Mesenchymal stem cell (in vitro differentiated cells and primary cell): ENCODE measurements at regions not wholly inside any gene's neighbourhood (a gene's known extent, or its start where the extent isn't known, plus 50 kb on each side); places are given as distances from the start of the nearest gene placed in this dataset.

Source experiments
- DNase-seq: peaks from one replicate; pipeline ENCODE4 v3.0.0-alpha.2; 2013
- H2AFZ ChIP-seq: one replicate; pipeline ENCODE4 v1.6.1; 2013; ENCODE audit warnings: low read depth, mild to moderate bottlenecking, control low read depth, inconsistent platforms, low read length, moderate library complexity
- H2AK5ac ChIP-seq: 2 replicates; pipeline ENCODE4 v1.6.1; 2013; ENCODE audit warnings: low read length, moderate library complexity, mild to moderate bottlenecking, inconsistent platforms; ENCODE audit not compliant: severe bottlenecking
- H2BK120ac ChIP-seq: one replicate; pipeline ENCODE4 v1.6.1; 2013; ENCODE audit warnings: low read depth, mild to moderate bottlenecking, inconsistent platforms, low read length, moderate library complexity
- H2BK12ac ChIP-seq, 2 experiments: one replicate each; pipeline ENCODE4 v1.6.1; 2013; ENCODE audit warnings: inconsistent platforms in 2 of 2, low read length in 2 of 2, mild to moderate bottlenecking in 2 of 2, moderate library complexity in 2 of 2, control low read depth in 1 of 2
- H2BK15ac ChIP-seq: one replicate; pipeline ENCODE4 v1.6.1; 2013; ENCODE audit warnings: mild to moderate bottlenecking, low read depth, inconsistent platforms; ENCODE audit not compliant: poor library complexity, severe bottlenecking
- H2BK5ac ChIP-seq: 2 replicates; pipeline ENCODE4 v1.6.1; 2013; ENCODE audit warnings: low read depth, mild to moderate bottlenecking, low read length, control low read depth, inconsistent platforms; ENCODE audit not compliant: poor library complexity, severe bottlenecking
- H3K14ac ChIP-seq, 2 experiments: one replicate each; pipeline ENCODE4 v1.6.1; 2013; ENCODE audit warnings: inconsistent platforms in 2 of 2, low read length in 2 of 2, control low read depth in 1 of 2, mild to moderate bottlenecking in 1 of 2, moderate library complexity in 1 of 2
- H3K18ac ChIP-seq, 2 experiments: one replicate each; pipeline ENCODE4 v1.6.1; 2013; ENCODE audit warnings: inconsistent platforms in 2 of 2, low read length in 2 of 2, control low read depth in 1 of 2, low read depth in 1 of 2, mild to moderate bottlenecking in 1 of 2
- H3K23ac ChIP-seq, 2 experiments: one replicate each; pipeline ENCODE4 v1.6.1; 2013; ENCODE audit warnings: inconsistent platforms in 2 of 2, low read length in 2 of 2, mild to moderate bottlenecking in 2 of 2, moderate library complexity in 2 of 2, control low read depth in 1 of 2
- H3K27ac ChIP-seq: 2 replicates; pipeline ENCODE4 v1.5.1; 2013; ENCODE audit warnings: mild to moderate bottlenecking, moderate library complexity, low read length, control low read depth, inconsistent platforms; ENCODE audit not compliant: poor library complexity, severe bottlenecking
- H3K27me3 ChIP-seq, 2 experiments: 2 replicates each; pipeline versions ENCODE4 v1.6.1 to v1.7.0; 2013; ENCODE audit warnings: low read length in 2 of 2, mild to moderate bottlenecking in 2 of 2, moderate library complexity in 2 of 2, control low read depth in 1 of 2, inconsistent platforms in 1 of 2; ENCODE audit not compliant: control insufficient read depth in 1 of 2, insufficient read depth in 1 of 2
- H3K36me3 ChIP-seq, 2 experiments: 2 replicates each; pipeline versions ENCODE4 v1.6.1 to v1.7.0; 2013; ENCODE audit warnings: low read length in 2 of 2, control low read depth in 1 of 2, inconsistent platforms in 1 of 2, low read depth in 1 of 2, mild to moderate bottlenecking in 1 of 2; ENCODE audit not compliant: insufficient read depth in 2 of 2, control insufficient read depth in 1 of 2
- H3K4ac ChIP-seq, 2 experiments: one replicate each; pipeline ENCODE4 v1.6.1; 2013; ENCODE audit warnings: inconsistent platforms in 2 of 2, low read length in 2 of 2, mild to moderate bottlenecking in 2 of 2, moderate library complexity in 2 of 2, control low read depth in 1 of 2, low read depth in 1 of 2
- H3K4me1 ChIP-seq: 2 replicates; pipeline ENCODE4 v1.6.1; 2013; ENCODE audit warnings: low read depth, low read length, control low read depth; ENCODE audit not compliant: control insufficient read depth, insufficient read depth
- H3K4me2 ChIP-seq: 2 replicates; pipeline ENCODE4 v1.6.1; 2013; ENCODE audit warnings: low read length, mild to moderate bottlenecking, inconsistent platforms; ENCODE audit not compliant: poor library complexity, severe bottlenecking
- H3K4me3 ChIP-seq, 2 experiments: 2 replicates each; pipeline versions ENCODE4 v1.5.1 to v1.7.0; 2013; ENCODE audit warnings: low read length in 2 of 2, mild to moderate bottlenecking in 2 of 2, control low read depth in 1 of 2, low read depth in 1 of 2; ENCODE audit not compliant: insufficient read depth in 1 of 2
- H3K79me1 ChIP-seq: replicated peaks from 2 replicates; pipeline ENCODE4 v1.6.1; 2013; ENCODE audit warnings: mild to moderate bottlenecking, control low read depth, low read length, inconsistent platforms; ENCODE audit not compliant: poor library complexity, severe bottlenecking
- H3K9ac ChIP-seq: 2 replicates; pipeline ENCODE4 v1.7.0; 2013; ENCODE audit warnings: mild to moderate bottlenecking, low read length, moderate library complexity
- H3K9me3 ChIP-seq: 2 replicates; pipeline ENCODE4 v1.7.0; 2013; ENCODE audit warnings: mild to moderate bottlenecking, low read length; ENCODE audit not compliant: control insufficient read depth
- H4K8ac ChIP-seq: one replicate; pipeline ENCODE4 v1.6.1; 2013; ENCODE audit warnings: inconsistent platforms, mild to moderate bottlenecking, low read length, moderate library complexity
- H4K91ac ChIP-seq: one replicate; pipeline ENCODE4 v1.6.1; 2013; ENCODE audit warnings: mild to moderate bottlenecking, low read length, inconsistent platforms
- WGBS: methylation state at CpG from one replicate; pipeline ENCODE4 v1.1.7; 2013; ENCODE audit warnings: mixed read lengths; 5-methylcytosine and 5-hydroxymethylcytosine counted together

DNA sequence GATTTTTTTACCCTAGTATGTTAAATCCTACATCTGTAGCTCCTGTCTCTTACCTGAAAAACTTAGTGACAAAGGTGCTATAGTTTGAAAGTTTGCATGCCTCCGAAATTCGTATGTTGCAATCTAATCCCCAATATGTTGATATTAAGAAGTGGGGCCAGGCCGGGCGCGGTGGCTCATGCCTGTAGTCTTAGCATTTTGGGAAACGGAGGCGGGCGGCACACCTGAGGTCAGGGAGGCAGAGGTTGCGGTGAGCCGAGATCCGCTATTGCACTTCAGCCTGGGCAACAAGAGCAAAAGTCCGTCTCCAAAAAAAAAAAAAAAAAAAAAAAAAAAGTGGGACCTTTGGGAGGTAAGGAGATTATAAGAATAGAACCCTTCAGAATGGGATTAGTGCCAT, 471.3 kb upstream of the TECRL start:
- Histone ChIP-seq H4K8ac (no peak overlapping the region), H3K9ac (no peak overlapping the region), H3K18ac (no peak overlapping the region), H2BK12ac (no peak overlapping the region), H3K9me3 (peaks cover 5% of the 10 kb centered on the region), H3K4me2 (no peak overlapping the region), H2BK15ac (no peak overlapping the region), H2AK5ac (no peak overlapping the region), H3K27me3 (no peaks in the 10 kb centered on the region), H3K23ac (no peak overlapping the region), H3K27ac (no peak overlapping the region), H3K4me3 (no peak overlapping the region), H3K4ac (no peak overlapping the region), H2AFZ (no peak overlapping the region), H3K79me1 (no peaks in the 10 kb centered on the region), H3K36me3 (no peaks in the 10 kb centered on the region), H2BK120ac (no peak overlapping the region), H3K14ac (no peak overlapping the region), H3K4me1 (no peaks in the 10 kb centered on the region), H2BK5ac (no peak overlapping the region), H4K91ac (no peak overlapping the region)
- WGBS = 94% methylated on average over 12 of the region's 12 CpGs
- DNase-seq = no peak

DNA sequence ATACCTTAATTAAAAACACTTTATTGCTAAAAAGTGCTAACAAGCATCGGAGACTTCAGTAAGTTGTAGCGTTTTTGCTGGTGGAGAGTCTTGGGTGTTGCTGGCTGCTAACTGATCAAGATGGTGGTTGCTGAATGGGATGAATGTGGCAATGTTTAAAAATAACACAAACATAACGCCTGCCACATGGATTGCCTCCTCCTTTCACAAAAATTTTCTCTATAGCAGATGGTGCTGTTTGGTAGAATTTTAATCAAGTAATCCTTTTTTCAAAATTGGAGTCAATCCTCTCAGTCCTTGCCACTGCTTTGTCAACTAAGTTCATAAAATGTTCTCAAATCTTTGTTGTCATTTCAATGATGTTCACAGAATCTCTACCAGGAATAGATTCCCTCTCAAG, 466.8 kb upstream of the TECRL start:
- Histone ChIP-seq H3K9ac (no peak overlapping the region), H2BK5ac (no peak overlapping the region), H3K23ac (no peak overlapping the region), H3K18ac (no peak overlapping the region), H3K4me2 (no peak overlapping the region), H3K36me3 (no peaks in the 10 kb centered on the region), H2BK15ac (no peak overlapping the region), H2AFZ (no peak overlapping the region), H4K91ac (no peak overlapping the region), H3K9me3 (peaks cover 4% of the 10 kb centered on the region), H3K79me1 (no peaks in the 10 kb centered on the region), H2BK12ac (no peak overlapping the region), H2AK5ac (no peak overlapping the region), H3K4ac (no peak overlapping the region), H3K27ac (no peak overlapping the region), H2BK120ac (no peak overlapping the region), H3K4me1 (no peaks in the 10 kb centered on the region), H3K4me3 (no peak overlapping the region), H3K14ac (no peak overlapping the region), H3K27me3 (no peaks in the 10 kb centered on the region), H4K8ac (no peak overlapping the region)
- no peak for DNase-seq
- 100% methylated on average over 2 of the region's 3 CpGs for WGBS

DNA sequence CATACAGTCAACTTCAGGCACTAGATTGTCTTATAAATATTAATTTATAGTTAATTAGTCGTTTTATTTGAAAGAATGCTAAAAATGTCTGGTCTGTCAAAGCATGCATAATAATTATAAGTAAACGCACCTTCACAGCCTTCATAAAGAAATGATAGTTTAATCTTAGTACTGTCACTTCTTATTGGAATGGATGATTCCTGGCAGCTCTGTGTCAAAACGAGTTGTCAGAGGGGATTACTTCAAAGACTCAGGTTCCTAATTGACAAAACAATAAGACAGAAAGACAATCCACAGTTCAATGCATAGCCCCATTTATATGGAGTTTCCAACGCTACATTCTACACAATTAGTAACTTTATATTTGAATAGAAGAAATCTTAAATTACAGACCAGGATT, 461.3 kb upstream of the TECRL start:
- H2AFZ ChIP-seq = no peak overlapping the region
- H3K36me3 ChIP-seq = no peaks in the 10 kb centered on the region
- H2BK120ac ChIP-seq = no peak overlapping the region
- H3K18ac ChIP-seq = no peak overlapping the region
- H3K9ac ChIP-seq = no peak overlapping the region
- WGBS = 17% methylated on average over 1 of the region's 4 CpGs
- H3K9me3 ChIP-seq = peaks cover 24% of the 10 kb centered on the region
- H3K23ac ChIP-seq = no peak overlapping the region
- H3K27ac ChIP-seq = no peak overlapping the region
- H3K79me1 ChIP-seq = no peaks in the 10 kb centered on the region
- no peaks in the 10 kb centered on the region for H3K27me3 ChIP-seq
- H3K14ac ChIP-seq = no peak overlapping the region
- no peak for DNase-seq
- no peak overlapping the region for H3K4me3 ChIP-seq
- no peak overlapping the region for H4K8ac ChIP-seq
- no peak overlapping the region for H2BK5ac ChIP-seq
- H3K4ac ChIP-seq = no peak overlapping the region
- H3K4me2 ChIP-seq = no peak overlapping the region
- no peak overlapping the region for H2AK5ac ChIP-seq
- H3K4me1 ChIP-seq = no peaks in the 10 kb centered on the region
- no peak overlapping the region for H2BK12ac ChIP-seq
- no peak overlapping the region for H2BK15ac ChIP-seq
- no peak overlapping the region for H4K91ac ChIP-seq

DNA sequence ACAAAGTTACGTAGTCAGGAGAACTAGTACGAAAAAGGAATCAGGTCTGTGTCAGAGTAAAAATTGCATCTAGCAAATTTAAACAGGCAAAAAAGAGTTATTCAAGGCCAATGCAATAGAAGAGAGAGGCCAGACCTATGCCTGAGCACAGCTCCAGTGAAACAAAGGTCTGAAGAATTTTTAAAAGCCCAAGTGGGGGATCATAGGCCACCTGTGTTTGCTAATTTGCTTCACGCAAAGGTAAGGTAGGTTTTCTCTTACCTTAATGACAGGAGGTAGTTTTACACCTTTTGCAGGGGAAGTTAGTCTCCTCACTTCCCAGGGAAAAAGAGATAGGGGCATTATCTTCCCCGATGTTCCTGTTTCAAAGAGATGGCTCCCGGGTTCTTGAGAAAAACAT, 448.6 kb upstream of the TECRL start:
- no peak overlapping the region for H3K27ac ChIP-seq
- H3K36me3 ChIP-seq = no peaks in the 10 kb centered on the region
- no peaks in the 10 kb centered on the region for H3K9me3 ChIP-seq
- no peak overlapping the region for H3K14ac ChIP-seq
- no peak overlapping the region for H2BK5ac ChIP-seq
- no peak overlapping the region for H3K18ac ChIP-seq
- no peak overlapping the region for H3K4me3 ChIP-seq
- no peak overlapping the region for H4K91ac ChIP-seq
- no peak overlapping the region for H3K4me2 ChIP-seq
- no peaks in the 10 kb centered on the region for H3K4me1 ChIP-seq
- no peaks in the 10 kb centered on the region for H3K79me1 ChIP-seq
- no peak overlapping the region for H2AFZ ChIP-seq
- H3K9ac ChIP-seq = no peak overlapping the region
- no peak overlapping the region for H2AK5ac ChIP-seq
- H2BK12ac ChIP-seq = no peak overlapping the region
- WGBS = 50% methylated on average over 5 of the region's 5 CpGs
- no peak overlapping the region for H3K23ac ChIP-seq
- no peaks in the 10 kb centered on the region for H3K27me3 ChIP-seq
- DNase-seq = no peak
- no peak overlapping the region for H2BK15ac ChIP-seq
- no peak overlapping the region for H4K8ac ChIP-seq
- H3K4ac ChIP-seq = no peak overlapping the region
- H2BK120ac ChIP-seq = no peak overlapping the region
